ENCODE measurements at regions not wholly inside any gene's neighbourhood (a gene's known extent, or its start where the extent isn't known, plus 50 kb on each side); places are given as distances from the start of the nearest gene placed in this dataset.

GRCh38 chr3:94179059-94179458 is 116.2 kb downstream of the NSUN3 start:
- no peak for DNase-seq

- no peak for DNase-seq
These were observed 120.7 kb downstream of the NSUN3 start for GRCh38 chr3:94183551-94183950.

GRCh38 chr3:94184781-94185180 is 121.9 kb downstream of the NSUN3 start:
- peak; percentile 52 for DNase-seq

GRCh38 chr3:94185753-94186152 is 122.9 kb downstream of the NSUN3 start:
- DNase-seq: peak; percentile 23

GRCh38 chr3:94187697-94188096 is 124.8 kb downstream of the NSUN3 start:
- DNase-seq: no peak

- DNase-seq: no peak
These were observed 132.5 kb downstream of the NSUN3 start for GRCh38 chr3:94195381-94195780.

- no peak for DNase-seq
These were observed 143.4 kb downstream of the NSUN3 start for GRCh38 chr3:94206291-94206690.

- peak; percentile 21 for DNase-seq
These were observed 147.4 kb downstream of the NSUN3 start for GRCh38 chr3:94210256-94210655.

GRCh38 chr3:94217406-94217805 is 154.5 kb downstream of the NSUN3 start:
- no peak for DNase-seq

GRCh38 chr3:94220426-94220825 is 157.6 kb downstream of the NSUN3 start:
- no peak for DNase-seq

GRCh38 chr3:94221829-94222228 is 159.0 kb downstream of the NSUN3 start:
- no peak for DNase-seq

GRCh38 chr3:94225148-94225865 is 162.4 kb downstream of the NSUN3 start:
- no peak for DNase-seq

- peak; percentile 83 for DNase-seq
These were observed 163.2 kb downstream of the NSUN3 start for GRCh38 chr3:94226078-94226477.

- DNase-seq: no peak
These were observed 170.1 kb downstream of the NSUN3 start for GRCh38 chr3:94232921-94233320.

GRCh38 chr3:94234177-94234788 is 171.4 kb downstream of the NSUN3 start:
- DNase-seq: peak; percentile 62

- no peak for DNase-seq
These were observed 179.1 kb downstream of the NSUN3 start for GRCh38 chr3:94241986-94242385.

GRCh38 chr3:94246171-94246570 is 183.3 kb downstream of the NSUN3 start:
- peak; percentile 86 for DNase-seq

GRCh38 chr3:94248042-94248441 is 185.2 kb downstream of the NSUN3 start:
- no peak for DNase-seq

- DNase-seq: peak; percentile 77
These were observed 186.7 kb downstream of the NSUN3 start for GRCh38 chr3:94249491-94250079.

- no peak for DNase-seq
These were observed 188.7 kb downstream of the NSUN3 start for GRCh38 chr3:94251566-94251965.

GRCh38 chr3:94252316-94252715 is 189.5 kb downstream of the NSUN3 start:
- no peak for DNase-seq

- DNase-seq: no peak
These were observed 194.3 kb downstream of the NSUN3 start for GRCh38 chr3:94256888-94257813.

GRCh38 chr3:94258851-94259250 is 196.0 kb downstream of the NSUN3 start:
- DNase-seq: no peak

Data from fibroblast of upper back skin (primary cell).